ENCODE measurements at regions not wholly inside any gene's neighbourhood (a gene's known extent, or its start where the extent isn't known, plus 50 kb on each side); places are given as distances from the start of the nearest gene placed in this dataset.

DNA sequence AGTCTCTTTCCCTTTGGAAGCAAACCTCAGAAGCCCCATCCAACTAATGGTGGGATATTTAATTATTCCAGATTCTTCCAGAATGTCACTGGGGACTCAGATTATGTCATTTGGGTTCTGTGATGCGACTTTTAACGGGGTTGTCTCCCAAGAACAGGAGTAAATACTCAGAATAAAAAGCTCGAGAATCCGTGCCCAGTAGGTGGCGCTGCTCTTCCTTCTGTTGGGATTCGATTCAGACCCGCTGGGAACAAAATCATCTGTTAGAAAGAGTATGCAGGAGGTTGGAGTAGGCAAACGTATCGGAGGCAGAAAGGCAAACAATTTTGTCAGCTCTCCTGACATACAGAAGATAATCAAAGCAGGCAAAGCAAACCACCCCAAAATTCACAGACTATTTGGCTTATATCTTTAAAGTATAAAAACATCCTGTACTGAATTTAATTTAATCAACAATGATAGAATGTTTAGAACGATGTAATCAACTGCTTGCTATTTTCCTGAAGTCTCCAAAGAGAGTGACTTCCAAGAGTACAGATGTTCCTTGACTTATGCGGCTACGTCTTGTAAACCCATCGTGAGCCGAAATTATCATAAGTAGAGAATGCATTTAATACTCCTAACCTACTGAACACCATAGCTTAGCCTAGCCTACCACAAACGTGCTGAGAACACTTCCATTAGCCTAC is 169.8 kb upstream of the RAI14 start:
- DNase-seq = peak in 12 of 14 donors; percentile 44 to 85 (median 66)

DNA sequence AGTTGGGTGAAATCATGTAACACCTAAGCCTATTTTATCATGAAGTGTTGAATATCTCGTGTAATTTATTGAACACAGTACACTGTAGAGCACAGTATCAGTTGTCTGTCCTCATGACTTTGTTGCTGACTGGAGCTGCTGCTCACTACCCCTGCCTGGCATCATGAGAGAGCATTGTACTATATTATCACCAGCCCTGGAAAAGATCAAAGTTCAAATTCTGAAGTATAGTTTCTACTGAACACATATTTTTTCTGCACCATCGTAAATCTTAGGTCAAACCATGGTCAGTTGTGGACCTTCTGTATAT is 169.3 kb upstream of the RAI14 start:
- DNase-seq = no peak

DNA sequence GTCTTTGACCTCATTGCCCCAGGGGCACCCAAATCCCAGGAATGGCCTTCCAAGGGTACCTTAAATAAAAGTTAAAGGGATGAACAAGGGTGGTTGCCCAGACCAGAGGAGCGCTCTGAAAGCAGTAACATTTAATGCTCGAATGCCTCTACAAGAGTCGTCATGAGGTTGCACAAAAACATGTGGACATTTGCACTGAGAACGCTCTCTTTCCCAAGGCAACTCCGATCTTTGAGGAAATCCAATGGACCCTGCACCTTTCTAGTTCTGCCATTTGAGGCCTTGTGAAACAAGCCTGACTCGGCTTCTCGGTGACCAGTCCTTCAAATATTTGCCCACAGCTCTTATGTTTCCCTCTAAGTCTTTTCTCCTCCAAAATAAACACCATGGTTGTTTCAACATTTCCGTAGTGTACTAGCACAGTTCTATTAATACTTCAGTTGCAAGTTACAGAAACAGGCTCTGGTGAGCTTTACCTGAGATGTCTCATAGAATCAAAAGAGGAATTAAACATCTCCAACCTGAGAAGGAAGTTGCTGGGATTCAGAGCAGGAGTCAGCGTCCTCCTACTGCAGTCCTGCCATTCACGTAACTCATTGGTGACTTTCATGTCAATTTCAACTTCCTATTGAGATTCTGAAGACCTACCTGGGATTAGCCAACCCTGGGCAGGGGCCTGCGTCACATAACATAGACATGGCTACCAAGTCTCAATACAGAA is 168.8 kb upstream of the RAI14 start:
- no peak for DNase-seq

DNA sequence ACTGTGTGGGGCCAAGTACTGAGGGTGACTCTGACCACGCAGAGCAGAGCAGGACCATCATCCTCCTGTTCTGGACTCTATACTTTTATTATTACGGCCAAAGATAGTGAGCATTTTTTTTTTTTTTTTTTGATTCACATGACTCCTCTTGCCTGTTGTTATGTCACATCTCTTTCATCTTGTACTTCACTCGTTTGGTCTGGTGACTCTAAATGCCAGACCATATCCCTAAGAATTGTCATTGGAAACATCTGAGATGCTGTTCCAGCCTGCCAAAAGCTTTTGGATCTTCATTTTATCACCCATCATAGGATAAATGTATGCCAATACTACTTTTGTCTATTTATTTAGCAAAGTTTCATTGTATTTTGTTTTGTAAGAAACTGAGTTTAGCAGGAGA is 168.2 kb upstream of the RAI14 start:
- DNase-seq = no peak

DNA sequence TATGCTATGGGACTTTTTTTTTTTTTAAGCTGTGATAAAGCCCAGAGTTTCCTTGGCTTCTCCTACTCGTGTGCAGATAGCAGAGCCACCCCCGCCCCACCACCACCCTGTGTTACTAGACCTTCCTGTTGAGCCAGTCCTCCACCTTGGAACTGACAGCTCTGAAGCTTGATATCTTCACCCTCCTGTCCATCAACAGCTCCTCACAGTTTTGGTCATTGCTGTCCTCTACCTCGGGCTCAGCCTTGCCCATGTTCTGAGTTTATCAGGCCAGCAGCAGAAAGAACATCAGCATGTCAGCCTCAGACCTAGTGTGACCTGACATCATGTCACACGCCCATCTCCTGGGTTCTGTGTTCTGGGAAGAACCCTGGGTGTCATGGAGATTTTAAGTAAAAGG is 167.1 kb upstream of the RAI14 start:
- no peak for DNase-seq

DNA sequence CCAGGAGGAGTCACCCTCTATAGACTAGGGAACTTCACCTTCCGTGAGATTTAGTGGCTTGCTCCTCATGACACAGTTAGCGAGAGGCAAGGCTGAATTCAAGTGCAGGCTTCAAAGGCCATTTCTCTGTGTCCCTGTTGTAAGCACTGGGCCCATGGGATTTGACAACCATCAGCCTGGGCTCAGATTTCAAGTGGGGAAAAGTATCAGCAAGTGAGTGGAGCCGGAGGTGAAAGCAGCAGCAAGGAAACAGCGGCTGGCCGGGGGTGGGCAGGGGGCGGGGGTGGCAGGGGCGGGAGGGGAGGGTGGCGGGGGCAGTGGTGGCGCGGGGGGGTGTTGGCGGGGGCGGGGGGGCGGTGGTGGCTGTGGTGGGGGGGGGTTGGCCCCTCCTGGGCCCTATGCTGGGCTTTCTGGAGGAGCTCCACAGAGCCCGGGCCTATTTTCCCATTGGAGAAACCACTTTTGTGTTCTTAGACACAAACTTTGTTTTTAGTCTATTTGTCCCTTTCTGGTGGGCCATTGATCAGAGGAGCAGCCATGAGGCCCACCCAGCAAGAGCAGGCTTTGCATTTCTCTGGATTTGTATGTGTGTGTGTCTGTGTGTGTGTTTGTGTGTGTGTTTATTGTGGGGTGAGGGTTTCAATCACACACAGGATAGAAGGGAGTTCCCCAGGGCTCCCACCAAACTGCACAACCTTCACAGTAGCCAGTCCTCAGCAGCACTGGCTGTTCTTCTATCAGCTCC is 165.4 kb upstream of the RAI14 start:
- no peak for DNase-seq

DNA sequence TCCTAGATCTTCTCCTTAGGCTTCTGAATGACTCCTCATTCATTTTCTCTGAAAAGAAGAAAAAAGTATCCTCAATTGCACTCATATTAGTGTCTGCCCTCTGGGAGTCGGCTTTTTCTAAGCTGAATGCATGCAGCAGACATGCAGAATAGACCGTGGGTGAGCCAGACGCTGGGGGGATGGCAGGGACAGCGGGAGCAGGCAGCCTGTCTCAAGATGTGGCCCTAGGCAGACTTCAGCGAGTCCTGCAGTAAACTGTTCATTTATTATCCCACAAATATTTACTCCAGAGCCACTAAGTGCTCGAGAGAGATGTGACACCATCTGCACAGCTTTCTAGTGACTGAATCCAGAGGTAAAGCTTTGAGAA is 164.9 kb upstream of the RAI14 start:
- no peak for DNase-seq

DNA sequence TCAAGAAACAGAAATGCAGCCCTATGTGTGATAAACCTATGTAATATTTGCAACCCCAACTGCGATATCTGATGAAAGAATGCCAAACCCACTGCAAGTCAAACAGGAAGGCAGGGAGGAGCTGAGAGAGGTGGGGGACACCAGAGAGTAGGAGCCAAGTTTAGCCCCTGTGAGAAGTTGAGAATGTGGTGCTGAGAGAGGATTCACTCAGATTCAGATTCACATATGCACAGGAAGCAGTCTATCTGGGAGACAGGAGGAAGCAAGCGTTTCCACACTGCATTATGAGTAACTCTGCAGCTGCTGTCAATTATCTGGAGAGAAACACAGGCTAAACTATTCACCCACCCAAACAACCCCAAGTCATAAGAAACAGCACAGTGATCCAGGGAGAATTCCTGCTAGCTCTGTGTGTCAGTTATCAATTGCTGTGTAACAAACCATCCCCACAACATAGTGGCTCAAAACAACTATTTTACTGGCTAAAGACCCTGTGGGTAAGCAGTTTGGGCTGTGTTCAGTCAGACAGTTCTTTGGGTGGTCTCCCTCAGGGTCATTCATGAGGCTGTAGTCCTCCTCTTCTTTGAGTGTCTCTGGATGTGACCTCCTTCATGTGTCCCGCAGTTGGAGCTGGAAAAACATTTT is 161.9 kb upstream of the RAI14 start:
- no peak for DNase-seq

DNA sequence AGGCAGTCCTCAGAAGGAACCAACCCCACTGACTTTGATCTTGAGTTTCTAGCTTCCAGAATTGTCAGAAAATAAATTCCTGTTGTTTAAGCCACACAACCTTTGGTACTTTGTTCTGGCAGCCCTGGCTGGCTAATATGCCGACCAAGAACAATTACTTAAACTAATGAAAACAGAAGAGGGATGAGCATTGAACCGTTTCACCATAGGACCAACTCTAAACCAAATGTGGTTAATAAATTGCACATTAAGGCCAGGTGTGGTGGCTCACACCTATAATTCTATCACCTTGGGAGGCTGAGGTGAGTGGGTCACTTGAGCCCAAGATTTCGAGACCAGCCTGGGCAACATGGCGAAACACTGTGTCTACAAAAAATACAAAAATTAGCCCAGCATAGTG is 160.9 kb upstream of the RAI14 start:
- DNase-seq = no peak

DNA sequence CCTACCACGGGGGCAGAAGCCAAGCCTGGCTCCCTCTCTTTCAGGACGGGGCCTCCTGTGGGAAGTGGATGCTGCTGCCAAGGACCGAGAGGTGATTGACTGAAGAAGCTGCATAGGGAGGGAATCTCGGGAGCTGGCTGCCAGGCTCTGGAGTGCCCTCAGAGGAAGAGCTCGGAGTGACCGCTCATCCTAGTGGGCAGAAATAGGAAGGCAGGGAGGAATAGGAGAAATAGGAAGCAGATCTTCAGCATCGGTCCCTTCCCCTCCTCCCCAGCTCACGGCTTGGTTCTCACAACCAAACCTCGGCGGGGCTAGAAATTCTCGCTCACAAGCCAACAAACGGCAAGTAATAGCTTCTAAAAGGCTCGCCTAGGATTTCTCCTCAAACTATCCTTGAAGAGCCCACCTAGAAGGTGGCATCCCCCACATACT is 159.9 kb upstream of the RAI14 start:
- peak in 3 of 14 donors; percentile 5 to 27 (median 14) for DNase-seq

DNA sequence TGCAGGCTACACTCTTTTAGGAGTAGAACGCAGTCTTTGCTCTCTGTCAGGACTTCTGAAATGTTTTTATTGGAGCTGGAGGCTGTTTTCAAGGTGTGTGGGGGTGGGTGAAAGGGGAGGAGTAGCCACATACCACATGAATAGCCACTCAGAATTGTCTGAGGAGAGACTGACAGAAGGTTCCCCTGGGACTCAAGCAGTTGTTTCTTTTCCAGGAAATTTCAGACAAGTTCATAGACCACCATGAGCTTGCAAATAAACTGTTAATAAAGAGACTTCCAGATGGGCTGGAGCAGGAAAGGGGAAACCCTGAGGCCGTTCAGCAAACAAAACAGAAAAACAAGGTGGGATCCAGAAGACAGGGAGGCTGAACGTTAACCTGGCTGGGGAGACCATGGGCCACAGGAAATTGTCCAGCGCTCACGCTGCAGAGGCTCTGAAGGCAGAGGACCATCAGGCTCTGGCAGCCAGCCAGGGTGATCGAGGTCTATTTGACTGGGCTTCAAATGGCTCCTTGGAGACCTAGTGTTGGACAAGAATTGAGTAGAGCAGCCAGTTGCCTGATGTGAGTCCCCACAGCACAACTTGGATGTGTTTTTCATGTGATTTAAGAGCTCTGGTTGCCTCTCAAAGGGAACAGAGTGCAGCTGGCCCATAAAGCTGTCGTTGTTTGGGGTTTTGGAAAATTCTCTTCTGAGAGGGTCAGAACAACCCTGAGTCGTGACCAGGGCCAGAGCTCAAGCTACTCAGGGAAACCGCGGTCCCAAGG is 159.2 kb upstream of the RAI14 start:
- peak in 1 of 14 donors; percentile 37 for DNase-seq

DNA sequence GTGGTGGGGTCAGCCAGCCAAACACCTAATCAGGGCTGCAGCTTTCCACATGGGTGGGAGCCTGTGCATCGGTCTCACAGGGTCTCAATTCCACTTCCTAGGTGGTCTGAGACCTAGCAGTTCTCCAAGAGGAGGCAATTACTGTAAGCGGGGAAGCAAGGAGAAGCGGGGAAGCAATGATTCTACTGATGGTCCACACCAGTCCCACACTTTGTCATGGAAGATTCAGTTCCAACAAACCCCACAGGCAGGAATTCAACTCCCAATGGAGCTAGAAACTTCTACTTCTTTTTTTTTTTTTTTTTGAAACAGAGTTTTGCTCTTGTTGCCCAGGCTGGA is 158.7 kb upstream of the RAI14 start:
- DNase-seq = no peak

DNA sequence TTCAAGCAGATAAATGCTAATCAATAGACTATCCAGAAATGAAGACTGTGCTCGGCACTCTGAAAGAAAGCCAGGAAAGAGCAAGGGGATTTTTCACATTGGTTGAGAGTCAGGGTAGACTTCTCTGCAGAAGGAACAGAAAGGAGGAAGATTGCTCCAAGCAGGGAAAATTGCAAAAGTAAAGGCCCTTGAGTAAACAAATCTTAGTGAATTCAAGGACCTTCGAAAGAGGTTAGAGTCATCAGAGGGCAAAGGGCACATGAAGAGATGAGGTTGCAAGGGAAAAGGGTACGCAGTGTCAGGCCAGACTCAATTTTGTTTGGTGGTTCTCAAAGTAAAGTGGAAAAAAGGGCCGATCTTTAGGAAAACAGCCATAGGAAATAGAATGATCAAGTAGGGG is 157.6 kb upstream of the RAI14 start:
- no peak for DNase-seq

DNA sequence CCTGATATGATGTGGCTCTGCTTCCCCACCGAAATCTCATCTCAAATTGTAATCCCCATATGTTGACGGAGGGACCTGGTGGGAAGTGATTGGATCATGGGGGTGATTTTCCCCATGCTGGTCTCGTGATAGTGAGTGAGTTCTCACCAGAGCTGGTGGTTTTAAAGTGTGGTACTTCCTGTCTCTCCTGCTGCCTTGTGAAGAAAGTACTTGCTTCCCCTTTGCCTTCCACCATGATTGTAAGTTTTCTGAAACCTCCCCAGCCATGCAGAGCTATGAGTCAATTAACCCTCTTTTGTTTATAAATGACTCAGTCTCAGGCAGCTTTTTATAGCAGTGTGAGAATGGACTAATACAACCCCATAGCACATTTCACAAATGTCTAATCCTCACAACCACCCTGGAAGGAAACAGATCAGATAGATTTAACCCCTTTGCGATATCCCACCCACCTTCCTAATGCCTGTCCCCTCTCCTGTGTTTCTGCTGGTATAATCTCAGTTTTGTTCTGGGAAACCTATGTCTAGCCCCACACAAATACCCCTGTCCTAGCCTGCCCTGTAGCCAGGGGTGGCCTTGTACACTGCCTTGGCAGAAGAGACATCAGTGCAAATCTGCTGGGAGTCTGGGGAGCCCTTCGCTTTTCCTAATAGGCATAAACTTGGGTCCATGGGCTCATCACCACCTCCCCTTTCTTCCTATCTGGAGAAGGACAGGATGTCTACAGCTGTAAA is 157.0 kb upstream of the RAI14 start:
- no peak for DNase-seq

DNA sequence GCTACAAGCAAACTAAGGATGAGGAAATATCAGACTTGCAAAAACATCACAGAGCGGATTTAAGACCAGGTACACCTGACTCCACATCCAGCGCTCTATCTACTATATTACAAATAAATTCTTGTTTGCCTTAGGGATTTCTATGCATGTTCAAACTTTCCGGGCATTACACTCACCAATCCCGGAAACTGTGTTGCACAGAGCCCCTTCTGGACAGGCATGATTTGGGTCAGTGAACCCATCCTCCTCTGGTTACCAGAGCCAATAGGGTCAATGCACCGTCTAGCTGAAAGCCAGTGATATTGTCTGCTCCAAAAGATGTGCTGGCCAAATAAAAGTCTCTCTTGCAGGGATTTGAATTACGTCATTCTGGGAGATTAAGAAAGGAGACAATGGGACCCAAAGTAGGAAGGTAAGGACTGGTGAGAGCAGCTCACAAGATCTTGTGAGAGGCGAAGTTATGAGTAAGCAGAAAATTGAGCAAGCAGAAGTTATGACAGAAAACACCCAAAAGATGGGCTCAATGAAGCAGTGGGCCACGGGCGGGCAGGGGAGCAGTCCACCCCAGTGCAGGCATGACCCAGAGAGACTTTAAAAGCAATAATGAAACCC is 155.8 kb upstream of the RAI14 start:
- no peak for DNase-seq

DNA sequence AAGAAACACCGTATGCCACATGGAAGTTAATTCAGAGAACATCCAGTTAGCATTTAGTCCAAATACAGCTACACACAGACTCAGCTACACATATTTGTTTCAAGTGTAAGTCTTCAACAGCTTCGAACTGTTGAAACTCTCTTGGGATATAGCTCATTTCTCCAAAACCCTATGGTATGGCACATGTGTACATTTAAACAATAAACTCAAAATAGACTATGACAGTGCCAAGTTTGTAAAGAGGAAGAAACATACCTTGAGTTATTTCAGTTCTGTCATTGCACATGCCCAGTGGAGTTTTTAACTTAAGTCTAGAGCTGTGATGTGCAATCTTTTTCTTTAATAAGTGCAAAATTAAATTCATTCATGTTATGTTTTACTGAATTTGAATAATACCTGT is 155.1 kb upstream of the RAI14 start:
- DNase-seq = no peak

DNA sequence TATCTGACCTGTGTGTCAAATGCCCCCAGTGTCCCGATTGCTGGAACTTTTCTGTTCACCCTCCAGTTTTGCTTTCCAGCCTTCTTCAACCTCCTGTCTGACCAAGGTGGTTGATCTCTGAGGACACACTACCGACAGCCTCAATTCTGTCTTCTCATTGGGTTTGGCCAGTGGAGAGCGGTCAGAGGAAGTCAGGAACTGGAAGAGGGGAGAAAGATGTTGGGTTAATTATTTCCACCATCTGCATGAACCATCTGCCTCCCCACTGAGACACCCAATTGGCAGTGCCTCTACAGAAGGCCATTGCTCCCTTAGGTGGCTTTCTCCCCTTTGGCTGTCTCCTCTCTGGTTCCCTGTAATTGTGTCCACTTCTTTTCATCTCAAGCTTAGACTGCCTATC is 154.3 kb upstream of the RAI14 start:
- DNase-seq = peak in 1 of 14 donors; percentile 12

DNA sequence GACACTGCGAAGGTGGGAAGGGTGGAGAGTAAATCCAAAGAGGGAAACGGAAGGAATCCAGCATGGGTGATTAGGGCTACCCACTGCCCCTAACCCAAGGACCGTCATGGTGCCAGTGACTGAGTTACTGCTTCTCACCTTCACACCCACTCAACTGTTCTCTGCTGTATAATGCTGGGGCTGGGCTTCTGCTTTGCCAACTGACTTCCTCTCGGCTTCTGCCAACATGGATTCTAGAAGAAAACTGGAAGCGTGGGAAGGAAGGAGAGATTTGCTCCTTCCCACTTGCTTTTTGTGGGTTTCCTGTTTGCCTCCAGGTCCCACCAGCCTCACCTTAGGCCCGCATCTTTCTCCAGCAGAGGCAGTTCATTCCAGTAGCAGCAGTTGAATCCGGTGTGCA is 153.5 kb upstream of the RAI14 start:
- DNase-seq = peak in 1 of 14 donors; percentile 17

DNA sequence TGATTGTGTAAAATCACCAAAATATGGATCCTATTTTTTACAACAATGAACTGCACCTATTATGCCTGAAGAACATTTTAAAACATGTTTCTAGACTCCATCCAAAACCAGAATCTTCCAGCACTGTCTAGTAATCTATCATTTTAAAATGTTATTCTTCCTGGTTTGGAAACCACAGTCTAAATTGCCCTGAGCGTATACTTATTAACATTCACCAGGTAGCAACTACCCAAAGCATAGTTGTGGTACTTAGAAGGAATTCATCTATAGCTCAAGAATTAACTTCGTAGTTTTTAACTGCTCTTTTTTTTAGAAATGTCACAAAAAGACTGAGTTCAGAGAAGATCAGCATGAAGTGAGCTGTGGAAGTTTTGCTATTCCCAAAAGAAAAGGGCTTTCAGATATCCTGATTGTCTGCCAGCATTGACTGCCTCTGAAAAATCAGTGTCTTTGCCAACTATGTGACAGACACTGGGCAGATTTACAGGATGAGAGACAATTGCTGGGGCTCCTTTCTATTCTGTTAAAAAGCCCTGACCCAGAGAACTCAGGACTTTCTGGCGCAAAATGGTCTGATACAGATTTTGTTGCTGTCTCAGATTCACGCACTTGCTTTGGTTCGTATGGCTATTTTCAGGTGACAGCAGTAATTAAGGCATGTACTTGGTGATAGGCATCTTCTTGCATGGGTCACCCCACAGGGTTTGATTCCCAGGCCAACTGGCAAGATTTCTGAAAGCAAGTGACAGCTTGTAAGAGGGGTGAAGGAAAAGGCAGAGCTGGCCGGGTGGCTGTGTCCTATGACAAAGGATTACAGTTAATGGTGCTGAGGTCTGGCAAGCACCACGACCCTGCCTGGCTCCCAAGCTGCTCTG is 152.5 kb upstream of the RAI14 start:
- DNase-seq = peak in 13 of 14 donors; percentile 35 to 91 (median 57)

DNA sequence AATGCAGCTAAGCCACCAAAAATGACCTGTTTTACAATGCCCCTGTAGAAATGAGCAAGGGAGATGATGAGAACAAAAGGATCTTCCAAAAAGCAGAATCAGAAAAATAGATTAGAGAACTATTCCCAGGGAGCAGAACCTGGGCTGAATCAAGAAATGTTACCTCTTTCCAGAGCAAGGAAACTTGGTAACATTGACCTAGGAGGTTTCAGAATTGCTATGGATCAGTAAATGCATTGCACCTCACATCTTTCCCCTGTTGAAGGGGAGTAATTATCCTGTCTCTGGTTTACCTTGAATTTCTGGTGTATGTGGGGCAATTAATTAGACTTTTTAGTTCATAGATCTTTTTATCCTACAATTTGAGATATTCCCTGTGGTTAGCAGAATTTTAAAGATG is 151.2 kb upstream of the RAI14 start:
- no peak for DNase-seq

Data from C1 segment of cervical spinal cord (tissue), 14 donors.